Breast epithelium (tissue), 3 donors: ENCODE measurements at regions not wholly inside any gene's neighbourhood (a gene's known extent, or its start where the extent isn't known, plus 50 kb on each side); places are given as distances from the start of the nearest gene placed in this dataset.

Experiments
- CTCF ChIP-seq, 3 donors: fragments of 450-650 bp; IDR thresholded peaks; one replicate each; pipeline ENCODE4 v1.5.1; 2016 to 2017; ENCODE audit warnings: antibody characterized with exemption in 3 of 3, mild to moderate bottlenecking in 3 of 3, moderate library complexity in 3 of 3
- POLR2A ChIP-seq: fragments of 450-650 bp; IDR thresholded peaks from one replicate; pipeline ENCODE4 v1.6.1; 2016; ENCODE audit warnings: antibody characterized with exemption, mild to moderate bottlenecking, moderate library complexity
- POLR2AphosphoS5 ChIP-seq, 3 donors: sonication (generic); formaldehyde crosslinking; IDR thresholded peaks; one replicate each; pipeline ENCODE4 v1.6.1; 2017; ENCODE audit warnings: antibody characterized with exemption in 3 of 3

DNA sequence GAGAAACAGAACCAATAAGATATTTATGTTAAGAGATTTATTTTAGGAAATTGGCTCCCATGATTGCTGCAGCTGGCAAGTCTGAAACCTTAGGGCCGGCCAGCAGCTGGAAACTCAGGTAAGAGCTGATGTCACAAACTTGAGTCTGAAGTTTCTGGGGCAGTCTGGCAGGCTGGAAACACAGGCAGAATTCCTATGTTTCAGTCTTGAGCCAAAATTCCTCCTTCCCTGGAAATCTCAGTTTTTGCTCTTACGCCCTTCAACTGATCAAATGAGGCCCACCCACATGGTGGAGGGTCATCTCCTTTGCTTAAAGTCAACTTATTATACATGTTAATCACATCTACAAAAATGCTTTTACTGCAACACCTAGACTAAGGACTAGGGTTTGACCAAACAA lies 184.1 kb downstream of the SOD2 start:
- TF ChIP-seq CTCF (IDR thresholded peaks at IDR 0.05): no peak
- no peak for TF ChIP-seq POLR2A
- no peak for TF ChIP-seq POLR2AphosphoS5 (IDR thresholded peaks at IDR 0.05)
